ENCODE measurements at regions not wholly inside any gene's neighbourhood (a gene's known extent, or its start where the extent isn't known, plus 50 kb on each side); places are given as distances from the start of the nearest gene placed in this dataset.

GRCh38 chr16:13492046-13492445, 427.9 kb upstream of the ERCC4 start:
- H3K4me1 ChIP-seq (ENCODE audit: insufficient read depth, low read length): no peaks in the 10 kb centered on the region
- Mint-ChIP-seq H3K27ac (no peak overlapping the region; a peak in 1 of 7 replicates), H3K4me3 (no peak overlapping the region), H3K4me1 (peaks cover 0 to 4% of the 10 kb centered on the region in 2 experiments; a peak in 2 of 4 replicates), H3K36me3 (ENCODE audit: insufficient read depth in 1 of 3, low read depth in 3 of 3) (peaks cover 0 to 2% (median 0%) of the 10 kb centered on the region in 3 experiments; a peak in 2 of 7 replicates), H3K27me3 (ENCODE audit: low read depth) (no peaks in the 10 kb centered on the region), H3K9me3 (peaks cover 0 to 2% of the 10 kb centered on the region in 2 experiments; a peak in 1 of 5 replicates)
- H2BK120ac ChIP-seq (ENCODE audit: low read depth, low read length, poor library complexity, severe bottlenecking): no peak overlapping the region
- H4K20me1 ChIP-seq (ENCODE audit: control insufficient read depth, insufficient read depth, insufficient read length): no peaks in the 10 kb centered on the region
- no peak for DNase-seq
- no peak overlapping the region for H2AK5ac ChIP-seq (ENCODE audit: insufficient read length, low read length)
- H4K8ac ChIP-seq (replicated peaks; ENCODE audit: insufficient read length, low read depth, low read length): no peak overlapping the region
- H2AFZ ChIP-seq (ENCODE audit: low read length): no peak overlapping the region
- no peak overlapping the region for H3K18ac ChIP-seq (ENCODE audit: insufficient read length, low read depth, low read length)
- H3K56ac ChIP-seq (ENCODE audit: insufficient read length, low read depth, low read length): no peak overlapping the region
- no peaks in the 10 kb centered on the region for H3K27me3 ChIP-seq (ENCODE audit: insufficient read depth, low read length)
- no peaks in the 10 kb centered on the region for H3K9me3 ChIP-seq (ENCODE audit: control insufficient read depth, low read depth, low read length)
- H3K79me2 ChIP-seq (ENCODE audit: insufficient read depth, low read length): no peaks in the 10 kb centered on the region
- H2BK20ac ChIP-seq (ENCODE audit: low read depth, low read length, poor library complexity, severe bottlenecking): no peak overlapping the region
- no peaks in the 10 kb centered on the region for H3K23me2 ChIP-seq (ENCODE audit: insufficient read length, low read depth, low read length, poor library complexity, severe bottlenecking)
- H2BK5ac ChIP-seq (ENCODE audit: insufficient read length, low read length): no peak overlapping the region
- no peak overlapping the region for H4K91ac ChIP-seq (ENCODE audit: insufficient read length, low read depth, low read length)
- H3K4ac ChIP-seq (ENCODE audit: low read depth, low read length): no peak overlapping the region
- no peak overlapping the region for H2BK12ac ChIP-seq (ENCODE audit: insufficient read length, low read depth, low read length)
- no peak overlapping the region for H4K5ac ChIP-seq (ENCODE audit: insufficient read length, low read depth, low read length)
- no peak overlapping the region for H3K4me2 ChIP-seq (ENCODE audit: insufficient read depth, insufficient read length, low read length)
- no peaks in the 10 kb centered on the region for H3K79me1 ChIP-seq (ENCODE audit: insufficient read depth, low read depth, low read length, poor library complexity, severe bottlenecking)
- no peak overlapping the region for H3K9ac ChIP-seq (ENCODE audit: extremely low read depth, insufficient read length, low read length)
- H3T11ph ChIP-seq (ENCODE audit: low read length): no peak overlapping the region
- no peak overlapping the region for H3K23ac ChIP-seq (ENCODE audit: insufficient read length, low read depth, low read length)
- H2BK15ac ChIP-seq (ENCODE audit: low read depth, low read length): no peak overlapping the region
- no peak overlapping the region for H3K27ac ChIP-seq (ENCODE audit: insufficient read length, low read depth, low read length)
- no peak overlapping the region for H3K14ac ChIP-seq (ENCODE audit: insufficient read depth, low read length)
- WGBS (ENCODE audit: extremely low coverage, insufficient read length, low lambda C conversion rate): no CpG with 5 or more reads among the region's 4 CpGs
- TF ChIP-seq, protein P1, sequence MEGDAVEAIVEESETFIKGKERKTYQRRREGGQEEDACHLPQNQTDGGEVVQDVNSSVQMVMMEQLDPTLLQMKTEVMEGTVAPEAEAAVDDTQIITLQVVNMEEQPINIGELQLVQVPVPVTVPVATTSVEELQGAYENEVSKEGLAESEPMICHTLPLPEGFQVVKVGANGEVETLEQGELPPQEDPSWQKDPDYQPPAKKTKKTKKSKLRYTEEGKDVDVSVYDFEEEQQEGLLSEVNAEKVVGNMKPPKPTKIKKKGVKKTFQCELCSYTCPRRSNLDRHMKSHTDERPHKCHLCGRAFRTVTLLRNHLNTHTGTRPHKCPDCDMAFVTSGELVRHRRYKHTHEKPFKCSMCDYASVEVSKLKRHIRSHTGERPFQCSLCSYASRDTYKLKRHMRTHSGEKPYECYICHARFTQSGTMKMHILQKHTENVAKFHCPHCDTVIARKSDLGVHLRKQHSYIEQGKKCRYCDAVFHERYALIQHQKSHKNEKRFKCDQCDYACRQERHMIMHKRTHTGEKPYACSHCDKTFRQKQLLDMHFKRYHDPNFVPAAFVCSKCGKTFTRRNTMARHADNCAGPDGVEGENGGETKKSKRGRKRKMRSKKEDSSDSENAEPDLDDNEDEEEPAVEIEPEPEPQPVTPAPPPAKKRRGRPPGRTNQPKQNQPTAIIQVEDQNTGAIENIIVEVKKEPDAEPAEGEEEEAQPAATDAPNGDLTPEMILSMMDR (conservative IDR thresholded peaks at IDR 0.05): no peak
